H1 (cell line): ENCODE measurements at regions not wholly inside any gene's neighbourhood (a gene's known extent, or its start where the extent isn't known, plus 50 kb on each side); places are given as distances from the start of the nearest gene placed in this dataset.

Experiments used
- CTCF ChIA-PET: fragments of 300-600 bp; sonication (Branson Sonifier 250); formaldehyde crosslinking; loops from one replicate; lab custom pipeline; 2021; ENCODE audit not compliant: partially characterized antibody; lab: Charles Lee
- POLR2A ChIA-PET: fragments of 300-600 bp; sonication (Branson Sonifier 250); formaldehyde crosslinking; loops from one replicate; lab custom pipeline; 2021; ENCODE audit warnings: inconsistent platforms; ENCODE audit not compliant: partially characterized antibody; lab: Charles Lee
- DNase-seq, 2 experiments: peaks; one replicate each; pipeline versions ENCODE4 v3.0.0 to v3.0.0-alpha.2; 2010 to 2022; ENCODE audit warnings: low spot score in 2 of 2, low read depth in 1 of 2, mixed read lengths in 1 of 2
- FAIRE-seq: peaks from 2 replicates; lab custom pipeline; 2011; peaks lifted over from hg19 to GRCh38; lab: Jason Lieb, UNC
- H2AFZ ChIP-seq: 2 replicates; pipeline ENCODE4 v1.8.1; 2012; ENCODE audit warnings: low read length, inconsistent platforms
- H2AK5ac ChIP-seq: 2 replicates; pipeline ENCODE4 v1.6.1; 2013; ENCODE audit warnings: low read depth, low read length
- H2BK120ac ChIP-seq: replicated peaks from 2 replicates; pipeline ENCODE3; 2013; ENCODE audit warnings: low read depth, low read length, inconsistent platforms
- H2BK12ac ChIP-seq: 2 replicates; pipeline ENCODE4 v1.6.1; 2013; ENCODE audit warnings: low read depth, low read length
- H2BK15ac ChIP-seq: 2 replicates; pipeline ENCODE4 v1.6.1; 2013; ENCODE audit warnings: low read length
- H2BK20ac ChIP-seq: 2 replicates; pipeline ENCODE4 v1.6.1; 2013; ENCODE audit warnings: low read length
- H2BK5ac ChIP-seq: 2 replicates; pipeline ENCODE4 v1.6.1; 2013; ENCODE audit warnings: low read depth, low read length
- H3K14ac ChIP-seq: 2 replicates; pipeline ENCODE4 v1.6.1; 2013; ENCODE audit warnings: inconsistent platforms; ENCODE audit not compliant: insufficient read length
- H3K18ac ChIP-seq: 2 replicates; pipeline ENCODE4 v1.6.1; 2013; ENCODE audit warnings: low read length; ENCODE audit errors: extremely low read depth
- H3K23ac ChIP-seq: 2 replicates; pipeline ENCODE4 v1.6.1; 2013; ENCODE audit warnings: inconsistent platforms; ENCODE audit not compliant: insufficient read length
- H3K23me2 ChIP-seq: 2 replicates; pipeline ENCODE4 v1.6.1; 2013; ENCODE audit warnings: low read depth, low read length
- H3K27ac ChIP-seq: 2 replicates; pipeline ENCODE4 v1.6.1; 2011; ENCODE audit warnings: low read depth, low read length, inconsistent platforms
- H3K27me3 ChIP-seq, 4 experiments: replicated peaks in 1 of 4; 1 replicate in 1 of 4; 2 replicates in 3 of 4; pipeline versions ENCODE4 v1.6.1 to v1.8.1; 2011 to 2013; ENCODE audit warnings: low read length in 3 of 4, mild to moderate bottlenecking in 3 of 4, inconsistent platforms in 2 of 4, mixed read lengths in 2 of 4, moderate library complexity in 1 of 4; ENCODE audit not compliant: control insufficient read depth in 3 of 4, insufficient read depth in 3 of 4; ENCODE audit errors: extremely low read depth in 1 of 4
- H3K36me3 ChIP-seq, 4 experiments: 2 replicates each; pipeline versions ENCODE4 v1.6.1 to v1.8.1; 2011 to 2013; ENCODE audit warnings: mild to moderate bottlenecking in 4 of 4, low read length in 3 of 4, moderate library complexity in 2 of 4, control low read depth in 1 of 4, inconsistent platforms in 1 of 4; ENCODE audit not compliant: insufficient read depth in 4 of 4, control insufficient read depth in 2 of 4
- H3K4ac ChIP-seq: replicated peaks from 2 replicates; pipeline ENCODE3; 2013; ENCODE audit warnings: low read length, low read depth, mixed read lengths, inconsistent platforms; ENCODE audit not compliant: insufficient read length
- H3K4me1 ChIP-seq, 4 experiments: replicated peaks in 1 of 4; 1 replicate in 1 of 4; 2 replicates in 3 of 4; pipeline versions ENCODE4 v1.6.1 to v1.8.1; 2011 to 2013; ENCODE audit warnings: low read length in 3 of 4, inconsistent platforms in 2 of 4, mixed read lengths in 1 of 4; ENCODE audit not compliant: insufficient read depth in 4 of 4, control insufficient read depth in 3 of 4
- H3K4me2 ChIP-seq, 2 experiments: 2 replicates each; pipeline versions ENCODE4 v1.6.1 to v1.8.1; 2011 to 2013; ENCODE audit warnings: low read depth in 2 of 2, low read length in 2 of 2, control low read depth in 1 of 2, inconsistent platforms in 1 of 2, mild to moderate bottlenecking in 1 of 2; ENCODE audit not compliant: insufficient read depth in 1 of 2
- H3K4me3 ChIP-seq, 4 experiments: fragments of 200-600, 300-600 bp in 1 of 4; sonication (generic), shearing (Covaris generic), sonication (Bioruptor Twin) in 1 of 4; 2 replicates each; pipeline versions ENCODE4 v1.5.1 to v1.8.1; 2011 to 2016; ENCODE audit warnings: low read length in 4 of 4, low read depth in 3 of 4, control low read depth in 2 of 4, inconsistent platforms in 2 of 4, mild to moderate bottlenecking in 2 of 4, mixed read lengths in 1 of 4, moderate library complexity in 1 of 4; ENCODE audit not compliant: insufficient read depth in 2 of 4; ENCODE audit errors: extremely low read depth in 1 of 4
- H3K56ac ChIP-seq: replicated peaks from 2 replicates; pipeline ENCODE3; 2013; ENCODE audit warnings: low read depth, mild to moderate bottlenecking, mixed read lengths, low read length, inconsistent platforms; ENCODE audit not compliant: insufficient read length
- H3K79me1 ChIP-seq: 2 replicates; pipeline ENCODE4 v1.6.1; 2013; ENCODE audit warnings: low read depth, low read length, control low read depth
- H3K79me2 ChIP-seq, 2 experiments: 2 replicates each; pipeline versions ENCODE4 v1.6.1 to v1.8.1; 2012 to 2013; ENCODE audit warnings: low read length in 2 of 2, mild to moderate bottlenecking in 2 of 2, inconsistent platforms in 1 of 2; ENCODE audit not compliant: insufficient read depth in 2 of 2, control insufficient read depth in 1 of 2
- H3K9ac ChIP-seq, 4 experiments: replicated peaks in 1 of 4; 1 replicate in 1 of 4; 2 replicates in 3 of 4; pipeline versions ENCODE4 v1.6.1 to v1.8.1; 2011 to 2013; ENCODE audit warnings: low read depth in 3 of 4, low read length in 3 of 4, control low read depth in 2 of 4, mild to moderate bottlenecking in 2 of 4, moderate library complexity in 2 of 4, inconsistent platforms in 1 of 4; ENCODE audit errors: extremely low read depth in 1 of 4
- H3K9me3 ChIP-seq, 2 experiments: 2 replicates each; pipeline versions ENCODE4 v1.6.1 to v1.8.1; 2012 to 2013; ENCODE audit warnings: mild to moderate bottlenecking in 2 of 2, moderate library complexity in 2 of 2, control low read depth in 1 of 2, inconsistent platforms in 1 of 2, low read depth in 1 of 2, low read length in 1 of 2, mixed read lengths in 1 of 2; ENCODE audit not compliant: insufficient read depth in 2 of 2
- H4K20me1 ChIP-seq, 2 experiments: replicated peaks in 1 of 2; 2 replicates each; pipeline versions ENCODE3 to v1.8.1; 2011 to 2013; ENCODE audit warnings: inconsistent platforms in 2 of 2, low read length in 2 of 2, mild to moderate bottlenecking in 1 of 2; ENCODE audit not compliant: insufficient read depth in 2 of 2, control insufficient read depth in 1 of 2
- H4K5ac ChIP-seq: 2 replicates; pipeline ENCODE4 v1.6.1; 2013; ENCODE audit warnings: low read length, low read depth, mixed read lengths, inconsistent platforms; ENCODE audit not compliant: insufficient read length
- H4K8ac ChIP-seq: 2 replicates; pipeline ENCODE4 v1.8.0; 2013; ENCODE audit warnings: mild to moderate bottlenecking, moderate library complexity, low read length, inconsistent platforms; ENCODE audit not compliant: insufficient read depth; ENCODE audit errors: extremely low read depth
- H4K91ac ChIP-seq: replicated peaks from 2 replicates; pipeline ENCODE3; 2013; ENCODE audit warnings: low read length, mixed read lengths, inconsistent platforms; ENCODE audit not compliant: insufficient read length
- WGBS, 2 experiments: shearing (Covaris generic) in 1 of 2; methylation state at CpG; one replicate each; pipeline versions ENCODE4 v1.1.6 to v1.1.7; 2013 to 2015; ENCODE audit warnings: low lambda C conversion rate in 2 of 2, mixed read lengths in 2 of 2, inconsistent platforms in 1 of 2, low coverage in 1 of 2, missing lambda C conversion rate in 1 of 2; ENCODE audit not compliant: insufficient replicate concordance in 2 of 2, insufficient coverage in 1 of 2, insufficient read length in 1 of 2; ENCODE audit errors: extremely low coverage in 1 of 2, missing lambda C conversion rate in 1 of 2; 5-methylcytosine and 5-hydroxymethylcytosine counted together

DNA sequence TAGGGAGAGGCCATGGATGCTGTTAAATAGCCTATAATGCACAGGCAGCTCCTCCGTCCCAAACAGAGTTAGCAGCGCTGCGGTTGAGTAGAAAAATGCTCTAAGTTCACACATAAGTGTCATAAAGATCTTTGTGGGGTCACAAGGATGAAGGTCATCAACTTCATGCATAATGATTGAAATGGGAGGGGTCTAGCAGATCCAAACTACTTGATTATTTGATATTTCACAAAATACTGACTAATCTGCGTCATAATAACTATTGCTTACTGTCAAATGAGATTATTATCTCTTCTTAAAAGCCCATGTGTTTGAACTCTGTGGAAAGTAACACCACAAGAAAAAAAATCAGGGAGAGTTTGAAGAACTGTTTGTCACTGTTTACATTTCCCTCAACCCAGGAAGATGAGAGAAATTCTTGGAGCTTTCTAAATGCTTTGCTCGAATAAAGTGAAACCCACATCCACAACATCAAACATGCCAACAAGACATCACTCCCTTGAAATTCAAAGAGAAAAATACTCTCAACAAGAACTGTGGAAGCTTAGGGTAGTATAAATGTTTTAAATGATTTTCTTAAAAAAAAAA lies 50.5 kb upstream of the CREB1 start:
- Histone ChIP-seq H3K27ac (no peak overlapping the region), H2AFZ (no peak overlapping the region), H3K4me2 (no peak overlapping the region), H4K8ac (no peak overlapping the region; the same call in 1 of the 2 replicates), H2AK5ac (no peak overlapping the region), H4K5ac (no peak overlapping the region), H3K4me1 (peaks cover 0 to 10% (median 3%) of the 10 kb centered on the region in 4 experiments; a peak in 2 of 7 replicates), H2BK20ac (no peak overlapping the region), H2BK5ac (no peak overlapping the region), H3K14ac (no peak overlapping the region), H3K79me1 (no peaks in the 10 kb centered on the region), H4K20me1 (no peaks in the 10 kb centered on the region), H3K4me3 (no peak overlapping the region), H3K18ac (no peak overlapping the region), H3K9me3 (no peaks in the 10 kb centered on the region), H2BK120ac (no peak overlapping the region), H3K4ac (no peak overlapping the region), H3K56ac (no peak overlapping the region), H3K36me3 (no peaks in the 10 kb centered on the region), H3K23me2 (no peaks in the 10 kb centered on the region), H2BK15ac (no peak overlapping the region), H3K27me3 (no peaks in the 10 kb centered on the region), H4K91ac (no peak overlapping the region), H3K9ac (no peak overlapping the region), H3K79me2 (no peaks in the 10 kb centered on the region), H2BK12ac (no peak overlapping the region), H3K23ac (no peak overlapping the region)
- WGBS, 2 experiments: 86% methylated on average over 5 of the region's 5 CpGs; no CpG with 5 or more reads in 1 of the 2 experiments
- DNase-seq (no peak), FAIRE-seq (no peak)
- POLR2A ChIA-PET: no interaction called here
- CTCF ChIA-PET: no interaction called here
